Activated CD4-positive, alpha-beta T cell treated with anti-CD3 and anti-CD28 coated beads, Interleukin-2, amount 50 U/mL, for 1 hour (primary cell): ENCODE measurements at regions not wholly inside any gene's neighbourhood (a gene's known extent, or its start where the extent isn't known, plus 50 kb on each side); places are given as distances from the start of the nearest gene placed in this dataset.
"Not testable (repeated sequence)": the region's sequence is repeated elsewhere in the genome, so short reads cannot be mapped to it uniquely, and the experiment has no call there.

Source experiments
- DNase-seq: peaks from one replicate; pipeline ENCODE4 v3.0.0-alpha.2; 2020

GRCh38 chr1:90864681-90865080 is 147.6 kb upstream of the BARHL2 start:
- no peak for DNase-seq

- DNase-seq, result no peak
Observed at GRCh38 chr1:90862782-90863181, 145.7 kb upstream of the BARHL2 start.

- not testable (repeated sequence) for DNase-seq
Observed at GRCh38 chr1:90861421-90861820, 144.3 kb upstream of the BARHL2 start.

- no peak for DNase-seq
Observed at GRCh38 chr1:90856463-90857007, 139.4 kb upstream of the BARHL2 start.

GRCh38 chr1:90854397-90854924 is 137.4 kb upstream of the BARHL2 start:
- DNase-seq, result no peak

GRCh38 chr1:90851711-90852050 is 134.6 kb upstream of the BARHL2 start:
- no peak for DNase-seq

GRCh38 chr1:90850898-90851710 is 134.0 kb upstream of the BARHL2 start:
- DNase-seq, result peak; percentile 66

GRCh38 chr1:90850181-90850897 is 133.2 kb upstream of the BARHL2 start:
- DNase-seq, result no peak

GRCh38 chr1:90841473-90841872 is 124.4 kb upstream of the BARHL2 start:
- DNase-seq, result no peak

- DNase-seq, result no peak
Observed at GRCh38 chr1:90840352-90840751, 123.2 kb upstream of the BARHL2 start.

GRCh38 chr1:90839323-90839722 is 122.2 kb upstream of the BARHL2 start:
- DNase-seq, result no peak

GRCh38 chr1:90838720-90839119 is 121.6 kb upstream of the BARHL2 start:
- no peak for DNase-seq

- no peak for DNase-seq
Observed at GRCh38 chr1:90837420-90837819, 120.3 kb upstream of the BARHL2 start.

GRCh38 chr1:90836345-90836679 is 119.2 kb upstream of the BARHL2 start:
- DNase-seq, result no peak

- DNase-seq, result no peak
Observed at GRCh38 chr1:90835661-90836344, 118.7 kb upstream of the BARHL2 start.

GRCh38 chr1:90834886-90835660 is 118.0 kb upstream of the BARHL2 start:
- DNase-seq, result no peak

- no peak for DNase-seq
Observed at GRCh38 chr1:90834354-90834885, 117.3 kb upstream of the BARHL2 start.

- DNase-seq, result no peak
Observed at GRCh38 chr1:90833466-90834110, 116.5 kb upstream of the BARHL2 start.

GRCh38 chr1:90831910-90832309 is 114.8 kb upstream of the BARHL2 start:
- DNase-seq, result no peak

GRCh38 chr1:90826834-90827233 is 109.7 kb upstream of the BARHL2 start:
- no peak for DNase-seq

- no peak for DNase-seq
Observed at GRCh38 chr1:90826024-90826423, 108.9 kb upstream of the BARHL2 start.

- no peak for DNase-seq
Observed at GRCh38 chr1:90824551-90824950, 107.4 kb upstream of the BARHL2 start.
